ENCODE measurements at regions not wholly inside any gene's neighbourhood (a gene's known extent, or its start where the extent isn't known, plus 50 kb on each side); places are given as distances from the start of the nearest gene placed in this dataset.
"Not testable (repeated sequence)": the region's sequence is repeated elsewhere in the genome, so short reads cannot be mapped to it uniquely, and the experiment has no call there.

DNA sequence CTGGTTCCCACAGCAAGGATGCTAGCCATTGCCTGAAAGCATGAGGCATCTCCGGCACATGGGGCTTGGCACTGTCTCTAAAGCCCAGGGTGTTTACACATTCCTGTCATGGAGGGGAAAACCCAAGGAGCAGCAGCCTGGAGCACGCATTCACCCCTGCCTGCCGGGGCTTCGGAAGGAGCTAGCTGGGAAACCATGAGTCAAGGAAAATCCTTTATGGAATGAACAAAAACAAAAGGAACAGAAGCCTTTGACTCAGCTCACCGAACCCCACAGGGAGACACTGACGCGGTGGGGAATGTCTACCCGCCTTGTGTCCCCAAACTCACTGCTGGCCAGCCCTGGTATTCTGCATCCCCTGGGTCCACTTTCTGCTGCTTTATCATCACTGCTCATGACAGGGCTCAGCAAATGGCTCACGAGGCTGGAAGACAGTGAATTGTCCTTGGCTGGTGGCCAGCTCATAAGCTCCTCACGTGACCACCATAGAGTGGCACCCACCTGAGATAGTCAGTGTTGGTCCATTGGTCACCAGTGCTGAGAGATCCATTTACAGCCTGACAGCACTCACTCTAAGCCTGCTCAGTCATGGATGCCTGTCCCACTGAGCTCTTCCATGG lies 137.2 kb downstream of the NPIPB11 start:
- H3K4me3 Mint-ChIP-seq; CTCF ChIA-PET; H3K27ac Mint-ChIP-seq; H3K9me3 Mint-ChIP-seq; H3K36me3 Mint-ChIP-seq (ENCODE audit: low read depth); H3K27me3 Mint-ChIP-seq (ENCODE audit: low read depth); H3K4me1 Mint-ChIP-seq (ENCODE audit: low read depth); intact Hi-C loops (cut with micrococcal nuclease); DNase-seq: not testable (repeated sequence)

DNA sequence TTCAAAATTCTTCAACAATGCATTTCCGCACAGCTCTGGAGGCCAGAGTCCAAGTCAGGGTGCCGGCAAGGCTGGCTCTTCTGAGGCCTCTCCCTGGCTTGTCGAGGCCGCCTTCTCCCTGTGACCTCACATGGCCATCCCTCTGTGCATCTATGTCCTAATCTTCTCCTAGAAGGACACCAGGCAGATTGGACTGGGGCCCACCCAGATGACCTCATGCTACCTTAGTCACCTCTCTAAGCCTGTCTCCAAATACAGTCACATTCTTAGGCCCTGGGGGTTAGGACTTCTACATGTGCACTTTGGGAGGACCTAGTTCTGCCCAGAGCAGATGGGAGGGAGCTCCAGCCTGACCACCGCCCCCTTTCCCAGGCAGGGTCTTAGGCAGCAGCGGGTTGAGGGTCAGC lies 137.7 kb downstream of the NPIPB11 start:
- DNase-seq; intact Hi-C loops (cut with micrococcal nuclease); H3K9me3 Mint-ChIP-seq; CTCF ChIA-PET; H3K27ac Mint-ChIP-seq; H3K4me3 Mint-ChIP-seq; H3K36me3 Mint-ChIP-seq (ENCODE audit: low read depth); H3K4me1 Mint-ChIP-seq (ENCODE audit: low read depth); H3K27me3 Mint-ChIP-seq (ENCODE audit: low read depth): not testable (repeated sequence)

DNA sequence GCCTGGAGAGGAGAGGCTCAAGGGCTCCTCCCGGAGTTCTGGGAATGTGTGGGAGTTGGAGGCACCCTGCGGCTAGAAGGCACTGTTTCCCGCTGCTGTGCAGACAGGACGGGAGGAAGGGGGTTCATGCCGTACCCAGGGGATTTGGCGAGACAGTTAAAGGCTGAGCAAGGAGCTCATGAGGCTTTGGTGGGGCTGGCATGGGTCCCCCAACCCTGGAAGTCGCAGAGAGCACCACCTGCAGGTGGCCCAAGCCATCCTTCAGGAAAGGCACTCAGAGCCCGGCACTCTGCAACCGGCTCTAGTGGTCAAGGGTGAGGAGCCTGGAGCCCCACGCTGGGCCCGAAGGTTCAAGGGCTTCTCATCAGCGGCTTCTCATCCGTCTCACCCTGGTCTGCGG lies 138.2 kb downstream of the NPIPB11 start:
- H3K4me3 Mint-ChIP-seq; H3K27ac Mint-ChIP-seq; DNase-seq; H3K4me1 Mint-ChIP-seq (ENCODE audit: low read depth); H3K9me3 Mint-ChIP-seq; intact Hi-C loops (cut with micrococcal nuclease); CTCF ChIA-PET; H3K36me3 Mint-ChIP-seq (ENCODE audit: low read depth); H3K27me3 Mint-ChIP-seq (ENCODE audit: low read depth): not testable (repeated sequence)

DNA sequence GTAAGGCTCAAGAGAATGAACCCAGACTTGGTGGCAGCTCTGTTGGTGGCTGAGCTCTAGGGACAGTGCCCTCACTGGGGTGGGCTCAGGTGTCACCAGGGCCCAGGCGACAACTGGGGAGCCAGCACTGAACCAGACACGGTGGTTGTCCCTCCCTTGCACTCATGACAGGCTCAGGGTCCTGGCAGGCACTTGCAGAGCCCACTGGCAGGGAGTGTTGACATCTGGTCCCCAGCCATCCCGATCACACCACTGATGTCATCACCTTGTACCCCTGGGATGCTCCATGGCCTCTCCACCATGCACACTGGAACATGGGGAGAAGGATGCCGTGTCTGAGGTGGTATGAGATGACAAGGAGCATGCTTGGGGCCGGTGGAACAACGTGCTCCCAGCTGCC lies 138.6 kb downstream of the NPIPB11 start:
- H3K27me3 Mint-ChIP-seq (ENCODE audit: low read depth); intact Hi-C loops (cut with micrococcal nuclease): not testable (repeated sequence)

DNA sequence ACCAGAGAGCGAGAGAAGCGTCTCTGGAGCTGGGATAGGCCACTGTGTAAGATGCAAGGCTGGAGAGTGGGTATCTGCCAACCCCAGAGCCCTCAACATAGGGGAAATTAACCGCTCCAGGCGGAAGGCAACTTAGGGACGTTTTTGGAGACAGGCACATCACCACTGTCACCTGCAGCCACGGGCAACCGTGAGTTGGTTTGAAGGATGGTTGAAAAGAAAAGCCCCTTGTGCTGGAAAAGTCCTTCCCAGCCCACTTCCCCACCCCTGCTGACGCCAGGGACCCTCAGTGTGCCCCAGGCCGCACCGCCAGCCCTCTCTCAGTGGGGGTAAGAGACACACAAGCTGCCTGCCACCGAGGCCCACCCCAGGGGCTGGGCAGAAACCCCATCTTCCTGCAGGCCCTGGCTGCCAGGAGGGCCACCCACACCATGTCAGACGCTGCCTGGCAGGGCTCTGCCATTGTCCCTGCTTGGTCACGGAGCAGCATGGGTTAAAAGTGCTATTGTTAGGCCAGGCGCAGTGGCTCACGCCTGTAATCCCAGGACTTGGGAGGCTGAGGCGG lies 139.4 kb downstream of the NPIPB11 start:
- H3K27ac Mint-ChIP-seq; H3K27me3 Mint-ChIP-seq (ENCODE audit: low read depth); CTCF ChIA-PET; H3K4me1 Mint-ChIP-seq (ENCODE audit: low read depth); intact Hi-C loops (cut with micrococcal nuclease); H3K9me3 Mint-ChIP-seq; DNase-seq; H3K4me3 Mint-ChIP-seq; H3K36me3 Mint-ChIP-seq (ENCODE audit: low read depth): not testable (repeated sequence)

More for the DNA sequence above, 138.6 kb downstream of the NPIPB11 start:
- H3K4me1 Mint-ChIP-seq (ENCODE audit: low read depth); DNase-seq; H3K36me3 Mint-ChIP-seq (ENCODE audit: low read depth); H3K27ac Mint-ChIP-seq; CTCF ChIA-PET; H3K9me3 Mint-ChIP-seq; H3K4me3 Mint-ChIP-seq: not testable (repeated sequence)

DNA sequence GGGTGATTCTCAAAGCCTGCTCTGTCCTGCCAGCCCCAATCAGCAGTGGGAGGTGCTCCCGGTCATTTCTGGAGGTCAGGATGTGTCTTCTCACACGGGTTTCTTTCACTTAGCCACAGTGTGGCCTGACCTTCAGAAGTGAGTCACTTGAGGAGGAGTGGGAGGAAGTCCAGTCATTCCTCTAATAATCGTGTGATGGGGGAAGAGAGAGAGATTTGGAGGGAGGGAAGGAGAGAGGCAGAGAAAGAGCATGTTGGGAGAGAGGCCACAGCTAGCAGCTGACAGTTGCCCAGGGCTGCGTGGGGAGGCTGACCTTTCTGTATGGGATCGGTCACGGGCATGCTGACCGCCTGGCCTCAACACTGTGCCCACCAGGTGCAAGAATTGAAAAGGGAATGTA lies 139.9 kb downstream of the NPIPB11 start:
- CTCF ChIA-PET; H3K9me3 Mint-ChIP-seq; H3K27me3 Mint-ChIP-seq (ENCODE audit: low read depth); intact Hi-C loops (cut with micrococcal nuclease); H3K27ac Mint-ChIP-seq; H3K4me1 Mint-ChIP-seq (ENCODE audit: low read depth); H3K4me3 Mint-ChIP-seq; DNase-seq; H3K36me3 Mint-ChIP-seq (ENCODE audit: low read depth): not testable (repeated sequence)

DNA sequence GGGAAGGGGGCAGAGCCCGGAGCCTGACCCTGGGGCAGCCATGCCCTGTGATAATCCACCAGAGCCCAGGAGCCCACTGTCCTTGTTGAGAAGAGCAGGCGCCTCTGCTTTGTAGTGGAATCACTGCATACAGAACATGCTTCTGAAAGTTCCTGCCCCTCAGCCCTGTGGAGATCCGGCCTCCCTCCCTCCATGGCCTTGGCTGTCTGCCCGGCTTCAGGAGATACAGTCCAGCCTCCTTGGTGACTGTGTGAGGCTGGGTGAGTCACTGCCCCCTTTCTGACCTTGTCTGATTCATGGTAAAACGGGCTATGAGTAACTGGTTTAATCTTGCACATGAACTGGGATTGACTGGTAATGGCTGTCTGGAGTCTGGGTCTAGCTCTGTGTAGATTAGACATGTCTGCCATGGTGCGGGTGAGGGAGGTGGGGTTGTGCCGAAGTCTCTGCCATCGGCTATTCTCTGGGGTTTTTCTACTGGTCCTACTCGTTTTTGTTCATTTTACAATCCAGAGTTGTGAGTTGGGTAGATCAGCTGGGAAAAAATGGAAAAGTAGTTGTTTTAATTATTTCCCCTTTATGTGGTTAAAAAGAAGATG lies 141.2 kb downstream of the NPIPB11 start:
- H3K27ac Mint-ChIP-seq; H3K36me3 Mint-ChIP-seq (ENCODE audit: low read depth); H3K9me3 Mint-ChIP-seq; H3K27me3 Mint-ChIP-seq (ENCODE audit: low read depth); intact Hi-C loops (cut with micrococcal nuclease); H3K4me1 Mint-ChIP-seq (ENCODE audit: low read depth); H3K4me3 Mint-ChIP-seq; CTCF ChIA-PET: not testable (repeated sequence)
- peak; percentile 23 for DNase-seq

DNA sequence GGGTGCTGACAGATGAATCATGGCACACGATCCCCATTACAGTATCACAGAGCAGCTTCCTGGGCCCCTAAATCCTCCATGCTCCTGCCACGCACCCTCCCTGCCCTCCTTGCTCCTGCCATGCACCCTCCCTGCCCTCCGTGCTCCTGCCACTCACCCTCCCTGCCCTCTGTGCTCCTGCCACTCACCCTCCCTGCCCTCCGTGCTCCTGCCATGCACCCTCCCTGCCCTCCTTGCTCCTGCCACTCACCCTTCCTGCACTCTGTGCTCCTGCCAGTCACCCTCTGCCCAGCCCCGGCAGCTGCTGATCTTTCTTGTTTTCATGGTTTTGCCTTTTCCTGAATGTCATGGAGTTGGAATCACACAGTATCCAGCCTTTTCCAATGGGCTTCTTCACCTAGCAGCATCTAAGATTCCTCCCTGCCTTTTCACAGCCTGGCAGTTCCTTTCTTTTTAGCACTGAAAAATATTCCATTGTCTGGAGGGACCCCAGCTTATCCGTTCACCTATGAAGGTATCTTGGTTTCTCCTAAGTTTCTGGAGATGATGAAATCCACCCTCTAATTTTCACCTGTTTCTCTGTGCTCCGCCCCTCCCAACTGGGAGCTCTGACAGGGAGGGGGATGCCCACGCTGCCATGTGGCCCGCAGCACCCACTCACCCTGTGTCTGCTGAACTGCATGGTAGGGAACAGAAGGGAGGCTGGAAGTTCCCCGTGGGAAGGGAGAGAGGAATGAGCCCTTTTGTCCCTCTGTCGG lies 142.3 kb downstream of the NPIPB11 start:
- intact Hi-C loops (cut with micrococcal nuclease); H3K9me3 Mint-ChIP-seq; H3K27ac Mint-ChIP-seq; H3K36me3 Mint-ChIP-seq (ENCODE audit: low read depth); CTCF ChIA-PET; H3K4me1 Mint-ChIP-seq (ENCODE audit: low read depth); H3K27me3 Mint-ChIP-seq (ENCODE audit: low read depth); H3K4me3 Mint-ChIP-seq; DNase-seq: not testable (repeated sequence)

DNA sequence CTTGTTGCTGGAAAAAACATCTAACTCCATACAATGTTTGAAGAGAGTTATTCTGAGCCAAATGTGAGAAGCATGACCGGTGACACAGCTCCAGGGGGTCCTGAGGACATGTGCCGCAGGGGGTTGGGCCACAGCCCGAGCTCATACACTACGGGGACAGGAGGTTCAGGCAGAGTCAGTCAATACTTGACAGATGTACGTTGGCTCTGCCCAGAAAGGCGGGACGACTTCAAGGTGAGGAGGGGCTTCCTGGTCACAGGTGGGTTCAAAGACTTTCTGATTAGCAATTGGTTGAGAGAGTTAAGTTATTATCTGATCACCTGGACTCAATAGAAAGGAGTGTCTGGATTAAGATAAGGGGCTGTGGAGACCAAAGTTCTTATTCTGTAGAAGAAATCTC lies 143.8 kb downstream of the NPIPB11 start:
- intact Hi-C loops (cut with micrococcal nuclease); DNase-seq; H3K4me3 Mint-ChIP-seq; H3K36me3 Mint-ChIP-seq (ENCODE audit: low read depth); H3K4me1 Mint-ChIP-seq (ENCODE audit: low read depth); H3K27me3 Mint-ChIP-seq (ENCODE audit: low read depth); H3K27ac Mint-ChIP-seq; CTCF ChIA-PET; H3K9me3 Mint-ChIP-seq: not testable (repeated sequence)

DNA sequence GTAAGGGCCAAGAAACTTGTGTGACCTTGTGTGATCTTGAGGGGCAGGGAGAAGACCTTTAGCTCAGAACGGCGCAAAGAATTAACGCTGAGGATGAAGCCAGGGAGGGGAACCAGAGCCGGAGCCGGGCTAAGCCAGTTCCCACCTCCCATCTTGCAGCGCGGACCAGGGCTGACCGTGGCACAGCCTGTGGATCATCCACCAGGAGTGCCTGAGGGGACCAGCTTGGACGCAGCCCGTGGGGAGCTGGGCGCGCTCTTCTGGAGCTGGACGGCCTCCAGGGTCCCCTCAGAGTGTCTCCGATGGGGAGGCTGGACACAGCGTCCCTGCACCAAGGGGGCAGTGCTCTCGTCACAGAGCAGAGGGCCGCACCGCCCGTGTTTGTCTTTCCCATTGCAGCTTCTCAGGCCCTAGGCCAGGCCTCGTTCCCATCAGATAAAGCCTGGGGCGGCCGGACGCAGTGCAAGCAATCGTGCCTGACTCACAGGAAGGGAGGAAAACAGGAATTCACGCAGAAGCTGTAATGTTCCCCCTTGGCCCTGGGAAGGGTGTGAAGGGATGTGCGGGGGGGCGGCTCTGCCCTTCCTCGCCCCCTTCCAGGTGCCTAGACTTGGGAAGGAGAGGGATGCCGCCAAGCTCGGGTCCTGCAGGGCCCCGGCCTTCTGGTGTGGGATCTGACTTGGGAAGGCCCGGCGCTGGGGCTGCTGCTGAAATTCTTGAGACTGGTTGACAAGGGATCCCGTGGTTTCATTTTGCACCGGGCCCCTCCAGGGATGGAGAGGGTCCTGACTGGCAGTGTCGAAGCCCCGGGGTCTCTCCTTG lies 144.9 kb downstream of the NPIPB11 start:
- H3K4me1 Mint-ChIP-seq (ENCODE audit: low read depth); intact Hi-C loops (cut with micrococcal nuclease); H3K9me3 Mint-ChIP-seq; H3K27ac Mint-ChIP-seq; H3K27me3 Mint-ChIP-seq (ENCODE audit: low read depth); H3K36me3 Mint-ChIP-seq (ENCODE audit: low read depth); CTCF ChIA-PET; DNase-seq; H3K4me3 Mint-ChIP-seq: not testable (repeated sequence)

DNA sequence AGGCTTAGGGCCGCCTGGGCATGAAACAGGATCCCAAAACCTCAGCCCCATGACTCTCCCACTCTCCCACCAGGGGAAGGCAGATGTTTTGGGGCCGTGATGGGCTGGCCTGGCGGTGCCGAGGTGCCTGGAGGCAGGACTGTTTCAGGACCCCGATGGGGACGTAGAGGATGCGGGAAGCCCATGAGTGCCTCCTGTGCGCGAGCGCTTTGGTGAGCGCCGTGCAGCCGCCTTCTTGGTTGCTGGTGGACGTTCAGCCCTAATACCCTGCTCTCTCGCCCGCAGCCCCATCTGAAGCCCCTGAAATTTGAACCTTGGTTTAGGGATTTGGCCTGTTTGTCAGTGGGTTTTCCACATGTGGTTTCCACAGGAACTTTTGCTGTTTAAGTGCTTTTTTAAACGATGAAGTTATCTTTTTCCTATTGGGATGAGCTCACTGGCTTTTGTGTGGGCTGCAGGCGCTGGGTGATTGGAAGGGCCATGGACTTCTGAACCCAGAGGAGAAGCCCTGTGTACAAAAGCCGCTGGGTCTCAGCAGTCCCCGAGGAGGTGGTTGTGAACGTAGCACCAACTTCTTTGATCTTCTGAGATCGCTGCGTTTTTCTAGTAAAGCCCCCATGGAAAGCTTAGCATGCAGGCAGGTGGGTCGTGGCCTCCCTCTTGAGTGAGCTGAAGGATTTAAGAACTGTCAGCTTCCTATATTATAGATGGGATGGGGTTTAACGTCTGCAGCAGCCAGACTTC lies 145.7 kb downstream of the NPIPB11 start:
- H3K27ac Mint-ChIP-seq; H3K4me1 Mint-ChIP-seq (ENCODE audit: low read depth); DNase-seq; H3K9me3 Mint-ChIP-seq; H3K27me3 Mint-ChIP-seq (ENCODE audit: low read depth); intact Hi-C loops (cut with micrococcal nuclease); H3K36me3 Mint-ChIP-seq (ENCODE audit: low read depth); CTCF ChIA-PET; H3K4me3 Mint-ChIP-seq: not testable (repeated sequence)
